Body of pancreas (tissue), 4 donors: ENCODE measurements at regions not wholly inside any gene's neighbourhood (a gene's known extent, or its start where the extent isn't known, plus 50 kb on each side); places are given as distances from the start of the nearest gene placed in this dataset.
"Not testable (repeated sequence)": the region's sequence is repeated elsewhere in the genome, so short reads cannot be mapped to it uniquely, and the experiment has no call there.

ENCODE experiments used
- ATAC-seq: fragments of 150-250 bp; one replicate; pipeline ENCODE4 v1.9.1; 2016
- DNase-seq, 4 donors: peaks; one replicate each; pipeline ENCODE4 v3.0.0-alpha.2; 2019
- H3K27ac ChIP-seq, 4 donors: fragments of 200-600 bp; sonication (generic); 1 replicate in 3 of 4; 2 replicates in 1 of 4; pipeline versions ENCODE4 v1.5.1 to v1.6.1; 2016 to 2019; ENCODE audit warnings: mild to moderate bottlenecking in 1 of 4, mixed read lengths in 1 of 4, moderate library complexity in 1 of 4
- H3K27me3 ChIP-seq, 2 donors: fragments of 200-600 bp; sonication (generic); one replicate each; pipeline ENCODE4 v1.6.0; 2016; ENCODE audit warnings: mild to moderate bottlenecking in 1 of 2
- H3K36me3 ChIP-seq, 2 donors: fragments of 200-600 bp; sonication (generic); replicated peaks in 1 of 2; 2 replicates each; pipeline ENCODE4 v1.5.1; 2016; ENCODE audit warnings: low read depth in 2 of 2; ENCODE audit not compliant: insufficient read depth in 1 of 2
- H3K4me1 ChIP-seq: fragments of 200-600 bp; sonication (generic); one replicate; pipeline ENCODE4 v1.6.0; 2016
- H3K4me3 ChIP-seq, 2 donors: fragments of 200-600 bp; sonication (generic); 1 replicate in 1 of 2; 2 replicates in 1 of 2; pipeline ENCODE4 v1.5.1; 2016 to 2019
- H3K9me3 ChIP-seq, 3 donors: fragments of 200-600 bp; sonication (generic); 1 replicate in 2 of 3; 2 replicates in 1 of 3; pipeline ENCODE4 v1.5.1; 2016
- CTCF ChIP-seq, 7 experiments: fragments of 450-650 bp in 4 of 7; fragments of 200-600 bp in 3 of 7; sonication (generic) in 3 of 7; IDR thresholded peaks; one replicate each; pipeline ENCODE4 v1.5.1; 2016 to 2019; ENCODE audit warnings: antibody characterized with exemption in 7 of 7
- POLR2A ChIP-seq, 3 donors: fragments of 450-650 bp; IDR thresholded peaks; one replicate each; pipeline ENCODE4 v1.6.1; 2016; ENCODE audit warnings: antibody characterized with exemption in 3 of 3, mild to moderate bottlenecking in 2 of 3
- WGBS, 2 donors: methylation state at CpG; one replicate each; pipeline ENCODE4 v1.1.5; 2017; 5-methylcytosine and 5-hydroxymethylcytosine counted together
- intact Hi-C: fragments of 100-400 bp; cut with DNase I; formaldehyde crosslinking; loops from one replicate; pipeline ENCODE4 v1.15.1; 2023

GRCh38 chr5:130295235-130295634 is 391.0 kb downstream of the CHSY3 start:
- WGBS, 2 donors: 93 to 97% methylated on average over 1 of the region's 1 CpG
- no peaks in the 10 kb centered on the region for H3K36me3 ChIP-seq
- no peaks in the 10 kb centered on the region for H3K27me3 ChIP-seq
- no peaks in the 10 kb centered on the region for H3K9me3 ChIP-seq
- TF ChIP-seq CTCF (IDR thresholded peaks at IDR 0.05) (no peak), POLR2A (IDR thresholded peaks at IDR 0.05) (no peak)
- no peak for ATAC-seq
- H3K4me3 ChIP-seq: no peak overlapping the region
- peaks cover 10% of the 10 kb centered on the region for H3K4me1 ChIP-seq
- peak overlapping the region in 2 of 4 donors; percentile 15 to 17 for H3K27ac ChIP-seq
- no peak for DNase-seq
- intact Hi-C loops: no loop called here

- H3K9me3 ChIP-seq, H3K4me1 ChIP-seq, H3K4me3 ChIP-seq, intact Hi-C loops, DNase-seq, H3K27ac ChIP-seq, H3K27me3 ChIP-seq, ATAC-seq, H3K36me3 ChIP-seq: not testable (repeated sequence)
- 92 to 95% methylated on average over 3 of the region's 3 CpGs for WGBS, 2 donors
Measured at GRCh38 chr5:130294798-130295197, 390.5 kb downstream of the CHSY3 start.

GRCh38 chr5:130290219-130290618 is 386.0 kb downstream of the CHSY3 start:
- WGBS, 2 donors: 71 to 76% methylated on average over 2 of the region's 2 CpGs
- intact Hi-C loops: no loop called here
- no peak for DNase-seq
- Histone ChIP-seq H3K27me3 (no peaks in the 10 kb centered on the region), H3K9me3 (no peaks in the 10 kb centered on the region), H3K36me3 (no peaks in the 10 kb centered on the region), H3K4me3 (no peak overlapping the region), H3K4me1 (peaks cover 4% of the 10 kb centered on the region), H3K27ac (no peak overlapping the region)
- no peak for ATAC-seq
- TF ChIP-seq CTCF (IDR thresholded peaks at IDR 0.05): no peak
- TF ChIP-seq POLR2A (IDR thresholded peaks at IDR 0.05): no peak

- TF ChIP-seq POLR2A (IDR thresholded peaks at IDR 0.05): no peak
- TF ChIP-seq CTCF (IDR thresholded peaks at IDR 0.05): no peak
- no peak overlapping the region for H3K4me3 ChIP-seq
- 82 to 88% methylated on average over 6 of the region's 6 CpGs for WGBS, 2 donors
- intact Hi-C loops: no loop called here
- H3K4me1 ChIP-seq: no peaks in the 10 kb centered on the region
- no peaks in the 10 kb centered on the region for H3K27me3 ChIP-seq
- H3K27ac ChIP-seq: no peak overlapping the region
- no peak for DNase-seq
- H3K36me3 ChIP-seq: no peaks in the 10 kb centered on the region
- ATAC-seq: no peak
- H3K9me3 ChIP-seq: no peaks in the 10 kb centered on the region
Measured at GRCh38 chr5:130289132-130290088, 385.1 kb downstream of the CHSY3 start.

GRCh38 chr5:130287438-130287837 is 383.2 kb downstream of the CHSY3 start:
- Histone ChIP-seq H3K27me3 (no peaks in the 10 kb centered on the region), H3K4me3 (no peak overlapping the region), H3K4me1 (no peaks in the 10 kb centered on the region), H3K9me3 (no peaks in the 10 kb centered on the region), H3K27ac (no peak overlapping the region), H3K36me3 (no peaks in the 10 kb centered on the region)
- ATAC-seq (no peak), DNase-seq (no peak)
- TF ChIP-seq CTCF (IDR thresholded peaks at IDR 0.05) (no peak), POLR2A (IDR thresholded peaks at IDR 0.05) (no peak)
- intact Hi-C loops: no loop called here
